CD4-positive, alpha-beta T cell treated with Interleukin-17A for 1 hour (primary cell): ENCODE measurements at regions not wholly inside any gene's neighbourhood (a gene's known extent, or its start where the extent isn't known, plus 50 kb on each side); places are given as distances from the start of the nearest gene placed in this dataset.

Experiments used
- DNase-seq: peaks from one replicate; pipeline ENCODE4 v3.0.0-alpha.2; 2020

- DNase-seq = no peak
Measured at GRCh38 chr7:41060796-41061195, 642.1 kb downstream of the INHBA start.

DNA sequence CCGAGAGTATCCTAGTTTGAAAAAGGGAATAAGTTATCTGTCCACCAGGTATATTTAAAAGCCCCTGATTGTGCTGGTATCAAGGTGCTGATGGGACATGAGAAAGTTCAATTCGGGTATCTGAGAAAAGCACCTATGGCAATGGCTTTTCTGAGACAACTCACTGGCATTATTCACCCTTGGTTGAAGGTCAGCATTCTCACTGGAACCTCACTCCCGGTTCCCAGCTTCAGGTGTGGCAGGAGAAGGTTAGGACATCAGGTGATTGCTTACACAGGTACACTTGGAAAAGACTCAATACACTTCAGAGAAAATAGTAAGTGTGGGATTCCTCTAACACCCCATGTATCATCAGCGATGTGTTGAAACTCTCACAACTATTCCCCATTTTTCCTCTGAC, 643.1 kb downstream of the INHBA start:
- DNase-seq = no peak

DNA sequence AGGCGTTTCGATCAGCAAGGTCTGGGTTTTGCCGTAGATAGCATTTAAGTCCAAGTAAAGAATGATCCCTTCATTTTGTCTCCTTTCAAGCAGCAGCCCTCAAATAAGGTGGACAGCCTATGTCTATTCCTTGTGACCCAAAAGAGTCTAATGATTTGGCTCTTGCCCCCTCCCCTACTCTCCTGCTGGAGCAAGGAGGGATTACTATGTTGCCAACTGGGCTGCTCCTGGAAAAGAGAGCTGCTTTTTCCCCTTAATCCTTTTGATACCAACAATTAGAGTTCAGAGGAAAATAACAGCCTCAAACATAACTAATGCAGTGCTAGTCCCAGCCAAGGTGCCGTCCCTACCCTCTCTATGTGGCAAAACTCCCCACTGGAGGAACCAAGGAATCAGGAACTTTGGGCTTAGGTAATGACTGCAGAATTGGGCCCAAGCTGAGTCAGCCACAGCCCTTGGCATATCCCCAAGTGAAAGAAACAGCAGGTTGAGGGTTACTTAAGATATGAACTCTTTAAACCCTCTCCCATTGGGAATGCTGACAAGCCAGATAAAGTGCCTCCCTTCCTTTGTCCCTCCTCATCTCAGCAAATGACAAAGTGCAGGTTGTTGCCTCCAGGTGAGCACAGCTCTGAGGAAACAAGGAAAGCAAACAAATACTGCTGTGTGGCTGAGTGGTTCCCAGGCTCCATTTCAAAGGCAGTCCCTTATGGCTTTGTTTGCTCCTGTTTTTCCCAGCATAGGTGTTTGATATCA, 643.7 kb downstream of the INHBA start:
- no peak for DNase-seq

- DNase-seq = no peak
Measured at GRCh38 chr7:41054960-41055661, 647.8 kb downstream of the INHBA start.

- DNase-seq = no peak
Measured at GRCh38 chr7:41053820-41054219, 649.1 kb downstream of the INHBA start.

- no peak for DNase-seq
Measured at GRCh38 chr7:41052736-41053135, 650.2 kb downstream of the INHBA start.

GRCh38 chr7:41052201-41052600, 650.7 kb downstream of the INHBA start:
- no peak for DNase-seq

DNA sequence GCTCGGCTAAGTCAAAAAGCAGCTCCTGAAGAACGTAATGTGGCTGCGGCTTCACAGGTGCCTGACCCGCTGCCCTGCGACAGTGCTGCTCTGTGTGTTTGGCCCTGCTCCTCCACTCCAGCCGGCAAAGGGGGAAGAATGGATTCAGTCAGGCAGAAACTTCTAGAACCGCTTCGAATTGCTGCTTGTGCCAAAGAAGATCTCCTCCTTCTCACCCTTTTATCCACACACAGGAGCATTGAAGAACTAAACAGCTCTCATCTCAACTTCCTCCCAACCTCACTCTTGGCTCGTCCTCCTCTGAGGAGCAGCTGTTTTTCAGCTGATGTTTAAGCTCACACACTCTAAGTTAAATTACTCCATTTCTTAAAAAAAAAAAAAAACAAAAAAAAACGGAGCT, 651.4 kb downstream of the INHBA start:
- no peak for DNase-seq

DNA sequence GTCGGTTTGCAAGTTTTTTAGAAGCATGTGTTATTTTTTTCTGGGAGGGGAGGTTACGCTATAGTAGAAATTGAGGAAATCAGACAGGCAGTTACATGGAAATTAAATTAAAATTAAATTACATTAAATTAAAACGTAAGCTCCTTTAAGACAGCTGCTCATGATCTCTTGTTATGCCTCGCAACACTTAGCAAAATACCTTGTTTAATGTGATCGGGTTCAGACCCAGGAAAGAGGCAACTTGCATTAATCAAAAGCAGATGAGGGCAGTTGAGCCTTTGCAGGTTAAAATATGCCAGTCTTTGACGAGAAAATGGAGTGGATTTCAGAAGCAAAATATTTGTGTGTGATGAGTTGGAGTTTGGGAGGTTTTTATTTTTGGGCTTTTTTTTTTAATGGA, 651.8 kb downstream of the INHBA start:
- no peak for DNase-seq

GRCh38 chr7:41048771-41049170, 654.1 kb downstream of the INHBA start:
- DNase-seq = no peak

- DNase-seq = no peak
Measured at GRCh38 chr7:41047789-41048191, 655.1 kb downstream of the INHBA start.

- no peak for DNase-seq
Measured at GRCh38 chr7:41047211-41047610, 655.7 kb downstream of the INHBA start.

DNA sequence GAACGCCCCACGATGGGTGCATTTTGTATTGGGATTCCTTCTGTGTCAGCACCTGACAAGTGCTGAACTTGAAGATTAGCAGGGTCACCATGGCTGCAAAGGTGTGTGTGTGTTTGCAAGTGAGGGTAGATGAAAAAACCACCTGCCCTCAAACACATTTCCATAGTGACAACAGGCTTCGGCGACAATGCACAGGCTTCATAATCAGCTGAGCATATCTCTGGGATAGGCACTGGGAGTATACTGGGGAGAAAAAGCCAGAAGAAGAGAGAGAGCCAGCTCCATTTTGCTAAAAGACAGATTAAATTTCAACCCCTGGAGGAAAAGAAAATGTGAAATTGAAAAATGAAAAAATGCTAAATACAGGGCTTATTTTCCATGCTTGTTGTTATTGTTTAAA, 656.1 kb downstream of the INHBA start:
- no peak for DNase-seq

DNA sequence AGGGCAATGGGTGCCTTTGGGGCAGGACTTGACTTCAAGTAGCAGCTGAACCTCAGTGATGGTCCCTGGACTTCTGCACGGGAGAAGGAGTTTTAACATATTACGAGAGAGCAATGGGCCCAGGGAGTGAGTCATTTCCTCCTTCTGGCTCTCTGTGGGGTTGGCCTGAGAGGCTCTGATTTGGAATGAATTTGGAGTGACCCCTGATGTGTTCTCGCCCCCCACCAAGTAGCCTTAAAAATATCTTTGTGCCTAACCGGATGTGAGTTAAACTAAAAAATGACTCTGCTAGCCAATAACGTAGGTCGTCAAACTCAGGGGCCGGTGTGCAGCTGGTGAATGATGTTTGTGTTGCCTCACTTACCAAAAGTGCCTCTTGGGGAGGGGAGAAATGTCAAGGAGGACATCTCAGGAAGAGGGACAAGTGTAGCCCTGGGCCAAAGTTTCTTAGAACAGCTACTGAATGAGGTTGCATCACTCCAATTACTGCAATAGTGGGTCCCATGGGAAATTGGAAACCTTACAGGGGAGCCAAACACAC, 656.6 kb downstream of the INHBA start:
- no peak for DNase-seq

GRCh38 chr7:41045556-41046123, 657.2 kb downstream of the INHBA start:
- no peak for DNase-seq

GRCh38 chr7:41039981-41040380, 662.9 kb downstream of the INHBA start:
- DNase-seq = no peak

DNA sequence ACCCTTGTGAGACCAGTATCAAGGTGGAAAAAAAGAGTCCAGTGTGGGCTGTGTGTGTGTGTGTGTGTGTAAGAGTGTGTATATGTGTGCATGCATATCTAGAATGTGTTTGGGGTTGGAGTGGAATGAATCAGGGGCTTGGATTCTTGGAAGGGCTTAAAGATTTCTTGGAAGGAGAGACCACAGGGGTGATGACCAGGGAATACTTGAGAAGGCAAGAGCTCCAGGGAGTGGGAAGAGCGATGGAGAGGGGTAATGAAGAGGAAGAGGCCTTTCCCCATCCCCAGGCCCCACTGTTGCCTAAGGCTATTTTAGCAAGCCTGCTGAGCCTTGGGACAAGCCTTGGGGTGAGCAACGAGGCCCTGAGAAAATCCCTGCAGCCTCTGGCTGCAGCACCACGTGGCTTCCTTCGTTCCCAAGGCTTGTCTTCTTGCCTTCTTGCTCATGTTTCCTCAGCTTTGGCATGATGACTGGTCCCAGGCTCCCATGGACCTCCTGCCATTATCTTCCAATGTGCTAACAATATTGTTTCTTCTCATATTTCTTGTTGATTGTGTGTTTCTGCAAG, 663.4 kb downstream of the INHBA start:
- no peak for DNase-seq

DNA sequence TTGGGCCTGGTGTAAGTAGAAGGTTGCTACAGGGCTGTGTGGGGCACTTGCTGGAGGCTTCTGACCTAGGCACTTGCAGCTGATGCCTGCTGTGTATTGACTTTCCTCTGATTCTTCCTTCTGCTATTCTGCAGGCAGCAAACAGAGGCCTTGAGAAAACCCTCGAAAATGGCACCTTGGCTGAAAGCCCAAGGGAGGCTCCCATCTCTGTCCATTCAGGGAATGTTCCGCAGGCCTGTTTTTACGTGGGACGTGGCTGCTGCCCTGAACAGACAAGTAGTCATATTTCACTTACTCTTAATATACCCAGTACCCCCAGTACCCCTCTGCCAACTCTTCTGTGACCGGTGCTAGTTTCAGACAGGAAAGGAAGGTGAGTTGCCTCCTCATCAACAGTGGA, 664.7 kb downstream of the INHBA start:
- no peak for DNase-seq

- no peak for DNase-seq
Measured at GRCh38 chr7:41037691-41038090, 665.2 kb downstream of the INHBA start.

GRCh38 chr7:41035794-41036193, 667.1 kb downstream of the INHBA start:
- no peak for DNase-seq

GRCh38 chr7:41033500-41033899, 669.4 kb downstream of the INHBA start:
- DNase-seq = no peak

- DNase-seq = no peak
Measured at GRCh38 chr7:41030673-41031072, 672.2 kb downstream of the INHBA start.

GRCh38 chr7:41029072-41029499, 673.8 kb downstream of the INHBA start:
- no peak for DNase-seq

DNA sequence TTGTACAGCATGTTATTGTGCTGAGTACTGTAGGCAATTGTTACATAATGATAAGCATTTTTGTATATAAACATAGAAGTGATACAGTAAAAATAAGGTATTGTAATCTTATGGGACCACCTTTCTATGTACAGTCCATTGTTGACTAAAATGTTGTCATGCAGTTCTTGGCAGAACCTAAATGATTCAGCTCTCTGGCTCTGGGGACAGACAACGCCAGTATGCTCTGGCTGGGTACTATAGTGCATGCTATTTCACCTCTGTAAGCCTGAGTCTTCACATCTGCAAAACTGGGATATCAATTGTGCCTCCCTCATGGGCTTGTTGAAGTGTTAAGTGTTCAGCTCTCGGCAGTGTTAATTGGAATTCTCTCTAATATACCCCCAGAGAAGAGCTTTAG, 674.3 kb downstream of the INHBA start:
- DNase-seq = no peak
